Epithelial cell of esophagus (primary cell): ENCODE measurements at regions not wholly inside any gene's neighbourhood (a gene's known extent, or its start where the extent isn't known, plus 50 kb on each side); places are given as distances from the start of the nearest gene placed in this dataset.

ENCODE experiments used
- DNase-seq: peaks from one replicate; pipeline ENCODE4 v3.0.0; 2010; ENCODE audit warnings: low read depth
- H3K4me3 ChIP-seq: 2 replicates; pipeline ENCODE4 v1.5.1; 2011; ENCODE audit warnings: mild to moderate bottlenecking, low read length, control low read depth
- TF ChIP-seq, protein P1 (sequence below): IDR thresholded peaks from 2 replicates; pipeline ENCODE4 v1.5.1; 2011; ENCODE audit warnings: low read depth, mild to moderate bottlenecking, low read length, control low read depth, inconsistent platforms; ENCODE audit not compliant: insufficient read depth; ENCODE audit errors: missing control alignments

DNA sequence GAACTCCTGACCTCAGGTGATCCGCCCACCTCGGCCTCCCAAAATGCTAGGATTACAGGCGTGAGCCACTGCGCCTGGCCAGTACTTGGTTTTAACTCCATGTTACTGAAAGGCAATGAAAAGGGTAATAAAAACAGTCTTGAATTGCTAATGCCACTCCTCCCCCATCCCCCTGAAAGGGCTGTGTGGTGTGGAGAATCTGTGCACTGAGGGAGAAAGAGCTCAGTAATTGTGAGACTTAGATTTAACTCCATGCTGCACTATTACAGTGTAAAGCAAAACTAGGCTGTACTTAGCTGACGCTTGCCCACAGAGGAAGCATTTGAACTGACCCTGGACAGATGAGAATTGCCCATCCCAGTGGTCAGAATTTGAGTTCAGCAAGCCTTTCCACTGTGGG lies 1662.4 kb upstream of the ACO1 start:
- DNase-seq: no peak
- TF ChIP-seq, protein P1, sequence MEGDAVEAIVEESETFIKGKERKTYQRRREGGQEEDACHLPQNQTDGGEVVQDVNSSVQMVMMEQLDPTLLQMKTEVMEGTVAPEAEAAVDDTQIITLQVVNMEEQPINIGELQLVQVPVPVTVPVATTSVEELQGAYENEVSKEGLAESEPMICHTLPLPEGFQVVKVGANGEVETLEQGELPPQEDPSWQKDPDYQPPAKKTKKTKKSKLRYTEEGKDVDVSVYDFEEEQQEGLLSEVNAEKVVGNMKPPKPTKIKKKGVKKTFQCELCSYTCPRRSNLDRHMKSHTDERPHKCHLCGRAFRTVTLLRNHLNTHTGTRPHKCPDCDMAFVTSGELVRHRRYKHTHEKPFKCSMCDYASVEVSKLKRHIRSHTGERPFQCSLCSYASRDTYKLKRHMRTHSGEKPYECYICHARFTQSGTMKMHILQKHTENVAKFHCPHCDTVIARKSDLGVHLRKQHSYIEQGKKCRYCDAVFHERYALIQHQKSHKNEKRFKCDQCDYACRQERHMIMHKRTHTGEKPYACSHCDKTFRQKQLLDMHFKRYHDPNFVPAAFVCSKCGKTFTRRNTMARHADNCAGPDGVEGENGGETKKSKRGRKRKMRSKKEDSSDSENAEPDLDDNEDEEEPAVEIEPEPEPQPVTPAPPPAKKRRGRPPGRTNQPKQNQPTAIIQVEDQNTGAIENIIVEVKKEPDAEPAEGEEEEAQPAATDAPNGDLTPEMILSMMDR: no peak
- no peak overlapping the region for H3K4me3 ChIP-seq

DNA sequence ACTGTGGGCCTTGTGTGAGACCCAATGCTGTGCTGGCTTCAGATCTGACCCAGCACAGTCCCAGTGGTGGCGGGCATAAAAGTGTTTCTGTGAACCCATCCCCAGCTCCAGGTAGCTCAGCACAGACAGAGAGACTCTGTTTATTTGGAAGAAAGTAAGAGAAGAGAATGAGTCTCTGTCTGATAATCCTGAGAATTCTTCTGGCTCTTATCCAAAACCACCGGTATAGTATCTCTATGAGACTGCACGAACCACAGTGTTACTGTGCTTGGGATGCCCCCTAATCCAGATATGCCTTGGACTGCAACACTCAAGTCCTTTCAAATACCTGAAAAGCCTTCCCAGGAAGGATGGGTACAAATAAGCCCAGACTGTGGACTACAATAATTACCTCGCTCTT lies 1660.8 kb upstream of the ACO1 start:
- TF ChIP-seq, protein P1: no peak
- peak; percentile 20 for DNase-seq
- H3K4me3 ChIP-seq: no peak overlapping the region

DNA sequence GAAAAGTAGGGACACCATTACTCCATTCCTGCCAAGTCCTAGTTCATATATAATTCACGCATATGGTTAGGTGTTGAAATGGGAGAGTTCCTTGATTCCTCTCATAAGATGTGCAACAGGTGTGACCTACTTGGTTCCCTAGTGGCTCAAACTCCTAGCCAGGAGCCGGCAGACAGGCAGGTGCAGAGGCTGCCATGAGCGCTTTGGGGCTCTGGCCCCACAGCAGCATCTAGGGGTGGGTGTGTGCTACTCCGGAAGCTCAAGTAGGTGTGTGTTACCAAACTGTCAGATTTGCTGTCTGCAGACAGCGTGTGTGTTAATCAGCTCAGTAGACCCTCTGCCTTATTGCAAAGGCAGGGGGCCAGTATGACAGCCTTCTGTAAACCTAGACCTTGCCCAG lies 1652.4 kb upstream of the ACO1 start:
- TF ChIP-seq, protein P1: no peak

DNA sequence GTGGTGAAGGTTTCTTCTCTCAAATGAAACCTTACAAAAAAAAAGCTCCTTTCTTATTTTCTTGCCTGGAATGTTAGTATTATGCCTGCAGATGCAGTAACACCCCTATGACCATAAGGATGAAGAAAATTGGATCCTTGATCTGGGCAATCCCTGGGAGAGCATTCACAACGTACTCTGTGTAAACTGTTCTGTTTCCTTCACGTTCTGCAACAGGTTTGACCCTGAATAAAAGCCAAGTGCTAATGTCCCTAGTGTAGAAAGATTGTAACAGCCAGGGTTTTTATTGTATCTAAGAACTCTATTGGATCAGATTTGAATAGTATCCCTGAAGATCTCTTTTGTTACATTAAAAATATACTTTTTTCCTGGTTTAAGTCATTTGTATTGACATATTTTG lies 1639.6 kb upstream of the ACO1 start:
- H3K4me3 ChIP-seq: no peak overlapping the region
- TF ChIP-seq, protein P1: no peak
- DNase-seq: no peak

More for the DNA sequence above, 1652.4 kb upstream of the ACO1 start:
- no peak overlapping the region for H3K4me3 ChIP-seq
- DNase-seq: no peak

DNA sequence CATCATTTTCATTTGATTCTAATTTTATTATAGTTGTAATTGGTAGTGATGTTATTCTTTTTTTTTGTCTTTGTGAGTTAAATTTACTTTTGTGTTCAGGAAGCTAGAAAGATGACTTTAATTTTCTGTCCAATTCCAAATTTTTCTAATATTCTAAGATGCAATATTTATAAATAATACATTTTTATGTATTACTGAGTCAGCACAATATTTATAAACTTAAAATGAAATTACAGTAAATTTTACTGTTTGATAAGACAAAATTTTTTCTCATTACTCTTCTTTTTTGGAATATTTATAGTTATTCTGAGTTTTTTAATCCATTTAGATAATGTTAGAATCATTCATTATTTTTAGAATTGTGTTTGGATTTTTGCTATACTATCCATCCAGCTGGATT lies 1637.9 kb upstream of the ACO1 start:
- TF ChIP-seq, protein P1: no peak
- no peak for DNase-seq
- H3K4me3 ChIP-seq: no peak overlapping the region

DNA sequence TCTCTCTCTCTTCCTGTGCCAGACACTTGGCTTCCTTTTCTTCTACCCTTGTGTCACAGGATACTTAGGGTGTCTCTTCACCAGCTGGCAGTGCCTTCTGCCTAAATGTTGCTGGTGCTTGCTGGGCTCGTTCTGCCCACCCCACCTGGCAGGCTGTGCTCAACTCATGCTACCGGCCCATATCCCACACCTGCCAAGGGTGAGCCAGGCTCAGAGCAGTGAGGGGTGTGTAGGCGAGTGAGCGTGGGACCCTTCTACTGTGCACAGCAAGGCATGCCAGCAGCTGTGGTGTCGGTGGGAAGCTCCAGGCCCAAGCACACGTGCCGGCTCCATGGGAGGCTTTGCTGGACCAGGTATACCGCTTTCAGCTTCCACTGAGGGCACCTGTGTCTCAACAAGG lies 1626.7 kb upstream of the ACO1 start:
- no peak for DNase-seq
- TF ChIP-seq, protein P1: no peak

DNA sequence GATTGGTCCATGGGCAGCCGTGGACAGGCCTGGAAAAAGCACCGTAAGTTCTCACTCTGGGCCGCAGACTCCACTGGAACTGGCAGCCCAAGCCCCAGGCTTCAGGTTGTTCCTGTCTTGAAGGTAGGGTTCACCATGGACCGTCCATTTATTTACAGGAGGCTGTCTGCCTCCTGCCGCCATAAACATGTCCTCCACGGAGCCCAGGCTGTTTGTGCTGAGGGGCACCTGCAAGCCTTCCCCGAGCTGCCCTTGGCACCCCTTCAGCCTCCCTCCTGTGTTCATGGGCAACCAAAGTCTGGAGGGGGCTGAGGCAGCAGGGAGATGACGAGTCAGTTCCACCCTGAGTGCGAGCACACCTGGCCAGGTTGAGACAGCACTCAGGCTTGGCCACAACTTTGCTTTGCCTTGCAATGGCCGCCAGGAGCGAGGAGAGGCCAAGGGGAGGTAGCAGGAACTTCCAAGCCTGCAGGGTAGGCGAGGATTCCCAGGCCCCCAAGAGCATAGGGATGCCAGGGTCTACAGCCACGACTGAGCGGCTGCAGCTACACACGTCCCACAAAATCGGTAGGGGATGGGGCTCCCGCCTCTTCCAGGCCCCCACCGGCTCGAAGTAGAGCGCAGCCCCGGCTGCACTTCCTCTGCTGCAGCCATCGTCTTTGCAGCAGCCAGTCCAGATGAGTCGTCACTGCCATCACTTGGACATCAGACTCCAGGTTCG lies 1625.6 kb upstream of the ACO1 start:
- TF ChIP-seq, protein P1: no peak
- DNase-seq: no peak
- H3K4me3 ChIP-seq: no peak overlapping the region

More for the DNA sequence above, 1626.7 kb upstream of the ACO1 start:
- no peak overlapping the region for H3K4me3 ChIP-seq
